HG02763 (cell line): ENCODE measurements at regions not wholly inside any gene's neighbourhood (a gene's known extent, or its start where the extent isn't known, plus 50 kb on each side); places are given as distances from the start of the nearest gene placed in this dataset.
"Not testable (repeated sequence)": the region's sequence is repeated elsewhere in the genome, so short reads cannot be mapped to it uniquely, and the experiment has no call there.

Source experiments
- ATAC-seq: cut with Tn5 transposase; IDR thresholded peaks from one replicate; pipeline ENCODE4 v1.9.1; 2021; ENCODE audit warnings: mild to moderate bottlenecking, moderate library complexity; ENCODE audit not compliant: unreplicated experiment

- no peak for ATAC-seq
Measured at GRCh38 chr9:89695441-89695891, 90.7 kb downstream of the GADD45G start.

- not testable (repeated sequence) for ATAC-seq
Measured at GRCh38 chr9:89695979-89696378, 91.2 kb downstream of the GADD45G start.

- no peak for ATAC-seq
Measured at GRCh38 chr9:89696780-89697179, 92.0 kb downstream of the GADD45G start.

- no peak for ATAC-seq
Measured at GRCh38 chr9:89697553-89697952, 92.7 kb downstream of the GADD45G start.

GRCh38 chr9:89698411-89699005, 93.7 kb downstream of the GADD45G start:
- ATAC-seq, result no peak

GRCh38 chr9:89699646-89700045, 94.8 kb downstream of the GADD45G start:
- no peak for ATAC-seq

- ATAC-seq, result peak; percentile 68
Measured at GRCh38 chr9:89701221-89701798, 96.5 kb downstream of the GADD45G start.

GRCh38 chr9:89702401-89702800, 97.6 kb downstream of the GADD45G start:
- no peak for ATAC-seq

- ATAC-seq, result no peak
Measured at GRCh38 chr9:89705651-89706050, 100.8 kb downstream of the GADD45G start.

- no peak for ATAC-seq
Measured at GRCh38 chr9:89706086-89706485, 101.3 kb downstream of the GADD45G start.

GRCh38 chr9:89706731-89707191, 101.9 kb downstream of the GADD45G start:
- no peak for ATAC-seq

GRCh38 chr9:89710697-89711096, 105.9 kb downstream of the GADD45G start:
- no peak for ATAC-seq

- no peak for ATAC-seq
Measured at GRCh38 chr9:89711866-89712265, 107.1 kb downstream of the GADD45G start.

GRCh38 chr9:89712283-89712682, 107.5 kb downstream of the GADD45G start:
- ATAC-seq, result no peak

GRCh38 chr9:89714321-89714720, 109.5 kb downstream of the GADD45G start:
- ATAC-seq, result no peak

- no peak for ATAC-seq
Measured at GRCh38 chr9:89715318-89715858, 110.6 kb downstream of the GADD45G start.

GRCh38 chr9:89715881-89716280, 111.1 kb downstream of the GADD45G start:
- no peak for ATAC-seq

- no peak for ATAC-seq
Measured at GRCh38 chr9:89716559-89716958, 111.7 kb downstream of the GADD45G start.

- no peak for ATAC-seq
Measured at GRCh38 chr9:89718176-89718575, 113.4 kb downstream of the GADD45G start.

- ATAC-seq, result no peak
Measured at GRCh38 chr9:89718651-89719050, 113.8 kb downstream of the GADD45G start.

- ATAC-seq, result no peak
Measured at GRCh38 chr9:89719202-89719601, 114.4 kb downstream of the GADD45G start.

GRCh38 chr9:89720696-89721175, 115.9 kb downstream of the GADD45G start:
- ATAC-seq, result no peak
